Fibroblast of villous mesenchyme (primary cell): ENCODE measurements at regions not wholly inside any gene's neighbourhood (a gene's known extent, or its start where the extent isn't known, plus 50 kb on each side); places are given as distances from the start of the nearest gene placed in this dataset.
A peak's percentile ranks its signal among the peaks of the same experiment; 100 is the strongest.
"Not testable (repeated sequence)": the region's sequence is repeated elsewhere in the genome, so short reads cannot be mapped to it uniquely, and the experiment has no call there.

ENCODE experiments used
- DNase-seq: peaks from one replicate; pipeline ENCODE4 v3.0.0-alpha.2; 2010; ENCODE audit warnings: low read depth
- H3K4me3 ChIP-seq: 2 replicates; pipeline ENCODE4 v1.5.1; 2011; ENCODE audit warnings: low read depth, mild to moderate bottlenecking, low read length
- CTCF ChIP-seq: IDR thresholded peaks from 2 replicates; pipeline ENCODE4 v1.5.1; 2012; ENCODE audit warnings: low read depth, mild to moderate bottlenecking, low read length; ENCODE audit not compliant: insufficient read depth

- DNase-seq, result no peak
- H3K4me3 ChIP-seq, result no peak overlapping the region
These were observed 171.7 kb upstream of the ZCCHC13 start for GRCh38 chrX:74132280-74132679.

DNA sequence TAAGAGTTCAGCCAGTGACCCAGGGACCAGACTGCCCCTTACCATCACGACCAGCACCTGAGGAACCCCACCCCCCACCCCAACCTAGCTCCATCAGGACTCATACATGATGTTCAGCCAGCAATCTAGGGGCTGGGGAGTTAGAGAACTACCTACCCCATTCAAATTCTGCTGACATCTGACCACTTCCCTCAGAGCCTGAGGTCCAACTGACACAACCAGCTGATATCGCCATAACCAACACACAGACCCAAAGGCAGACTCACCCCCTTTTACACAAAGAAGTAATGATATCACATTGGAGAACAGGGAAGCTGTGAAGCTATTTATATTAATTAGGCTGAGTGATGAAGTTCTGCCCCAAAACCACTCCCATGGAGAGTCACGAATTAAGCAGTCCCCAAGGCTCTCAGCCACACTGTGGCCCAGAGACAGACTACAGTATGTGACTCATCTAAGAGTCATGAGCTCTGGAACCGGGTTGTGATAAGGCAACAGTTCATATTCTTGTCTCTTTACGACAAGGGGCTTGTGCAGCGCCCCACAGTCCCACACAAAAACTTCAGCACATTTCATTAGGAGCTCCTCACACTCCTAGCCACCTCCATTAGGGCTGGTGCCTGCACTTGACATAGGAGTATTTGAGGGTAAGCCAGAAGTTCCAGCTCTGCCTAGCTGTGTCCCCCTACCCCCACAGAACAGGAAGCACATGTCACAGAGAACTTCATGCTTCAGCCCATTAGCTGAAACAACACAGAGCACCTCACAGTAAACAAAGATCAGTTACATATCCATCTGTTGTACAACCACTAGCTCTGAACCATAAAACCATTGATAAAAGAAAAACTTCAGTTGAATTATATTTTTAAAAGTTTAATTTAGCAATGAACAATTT is 184.7 kb upstream of the ZCCHC13 start:
- no peak for TF ChIP-seq CTCF
- DNase-seq, result peak; percentile 47
- H3K4me3 ChIP-seq, result no peak overlapping the region

More at GRCh38 chrX:74132280-74132679, 171.7 kb upstream of the ZCCHC13 start:
- no peak for TF ChIP-seq CTCF

- no peak for TF ChIP-seq CTCF
- DNase-seq, result no peak
- no peak overlapping the region for H3K4me3 ChIP-seq
These were observed 185.7 kb upstream of the ZCCHC13 start for GRCh38 chrX:74117962-74118902.

DNA sequence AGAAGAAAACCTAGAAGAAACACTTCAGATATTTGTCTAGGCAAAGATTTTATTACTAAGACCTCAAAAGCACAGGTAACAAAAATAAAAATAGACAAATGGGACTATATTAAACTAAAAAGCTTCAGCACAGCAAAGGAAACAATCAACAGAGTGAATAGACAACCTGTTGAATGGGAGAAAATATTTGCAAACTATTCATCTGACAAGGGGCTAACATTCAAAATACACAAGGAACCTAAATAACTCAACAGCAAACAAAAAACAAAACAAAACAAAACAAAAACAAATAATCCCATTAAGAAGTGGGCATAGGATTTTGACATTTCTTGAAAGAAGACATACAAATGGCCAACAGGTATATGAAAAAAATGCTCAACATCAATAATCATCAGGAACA is 192.7 kb upstream of the ZCCHC13 start:
- DNase-seq, result no peak
- TF ChIP-seq CTCF, result no peak
- H3K4me3 ChIP-seq, result no peak overlapping the region

- TF ChIP-seq CTCF, result no peak
- no peak overlapping the region for H3K4me3 ChIP-seq
- no peak for DNase-seq
These were observed 196.3 kb upstream of the ZCCHC13 start for GRCh38 chrX:74107666-74108065.

GRCh38 chrX:74104356-74105015 is 199.5 kb upstream of the ZCCHC13 start:
- TF ChIP-seq CTCF, result no peak
- no peak overlapping the region for H3K4me3 ChIP-seq
- DNase-seq, result no peak

GRCh38 chrX:74098407-74098806 is 205.6 kb upstream of the ZCCHC13 start:
- DNase-seq, H3K4me3 ChIP-seq: not testable (repeated sequence)
